HepG2 (cell line): ENCODE measurements at regions not wholly inside any gene's neighbourhood (a gene's known extent, or its start where the extent isn't known, plus 50 kb on each side); places are given as distances from the start of the nearest gene placed in this dataset.
A peak's percentile ranks its signal among the peaks of the same experiment; 100 is the strongest.

Experiments used
- ATAC-seq: fragments of 200-7000 bp; cut with Tn5 transposase; 3 replicates; pipeline ENCODE4 v1.9.1; 2020; ENCODE audit warnings: mild to moderate bottlenecking, moderate library complexity
- BruUV-seq: library from RNA; stranded (reverse); fragments of 400-500 nt; replicated peaks from 2 replicates; lab custom pipeline; 2021; lab: Mats Ljungman, UMichigan
- CTCF ChIA-PET: fragments of 300-600 bp; formaldehyde crosslinking; extraction: SDS; loops from one replicate; lab custom pipeline; 2021; ENCODE audit warnings: low total read pairs, inconsistent platforms, low intra/inter-chr PET ratio; lab: Yijun Ruan, JAX
- POLR2A ChIA-PET: fragments of 350-600 bp; sonication (Branson Sonifier 250); formaldehyde crosslinking; loops from one replicate; lab custom pipeline; 2020; ENCODE audit warnings: antibody characterized with exemption, inconsistent platforms; lab: Yijun Ruan, JAX
- DNase-seq: peaks from one replicate; pipeline ENCODE4 v3.0.0-alpha.2; 2015; ENCODE audit warnings: low spot score
- FAIRE-seq: peaks from 3 replicates; lab custom pipeline; 2011; peaks lifted over from hg19 to GRCh38; lab: Jason Lieb, UNC
- H2AFZ ChIP-seq: one replicate; pipeline ENCODE4 v1.6.1; 2011; ENCODE audit warnings: low read length, inconsistent platforms
- H3K27ac ChIP-seq: fragments of 300-600 bp; 3 replicates; pipeline ENCODE4 v1.8.0; 2011; ENCODE audit warnings: mixed run types, mild to moderate bottlenecking, mixed read lengths, low read length, inconsistent platforms; ENCODE audit not compliant: insufficient read depth; ENCODE audit errors: extremely low read length
- H3K27me3 ChIP-seq, 2 experiments: fragments of 200-600 bp in 1 of 2; 2 replicates in 1 of 2; 3 replicates in 1 of 2; pipeline versions ENCODE4 v1.6.0 to v1.8.0; 2011; ENCODE audit warnings: low read length in 2 of 2, mild to moderate bottlenecking in 2 of 2, moderate library complexity in 2 of 2, inconsistent platforms in 1 of 2; ENCODE audit not compliant: insufficient read depth in 2 of 2, control insufficient read depth in 1 of 2
- H3K36me3 ChIP-seq, 2 experiments: fragments of 200-600 bp in 1 of 2; replicated peaks in 1 of 2; 2 replicates in 1 of 2; 3 replicates in 1 of 2; pipeline versions ENCODE4 v1.5.1 to v1.8.0; 2011; ENCODE audit warnings: low read length in 2 of 2, inconsistent platforms in 1 of 2; ENCODE audit not compliant: insufficient read depth in 2 of 2, control insufficient read depth in 1 of 2
- H3K4me1 ChIP-seq: 2 replicates; pipeline ENCODE4 v1.5.1; 2012; ENCODE audit warnings: low read length, inconsistent platforms; ENCODE audit not compliant: insufficient read depth
- H3K4me2 ChIP-seq: 2 replicates; pipeline ENCODE4 v1.6.0; 2011; ENCODE audit warnings: low read depth, low read length, inconsistent platforms
- H3K4me3 ChIP-seq, 3 experiments: fragments of 200-600 bp in 1 of 3; sonication (generic), shearing (Covaris generic) in 1 of 3; replicated peaks in 1 of 3; 2 replicates each; pipeline ENCODE4 v1.5.1; 2011 to 2016; ENCODE audit warnings: low read length in 3 of 3, inconsistent platforms in 2 of 3, low read depth in 2 of 3, mild to moderate bottlenecking in 2 of 3, control low read depth in 1 of 3, mixed read lengths in 1 of 3; ENCODE audit not compliant: insufficient read depth in 1 of 3
- H3K79me2 ChIP-seq: one replicate; pipeline ENCODE4 v1.6.1; 2011; ENCODE audit warnings: low read length, inconsistent platforms; ENCODE audit not compliant: insufficient read depth
- H3K9ac ChIP-seq: 2 replicates; pipeline ENCODE4 v1.6.0; 2011; ENCODE audit warnings: mild to moderate bottlenecking, low read depth, low read length, inconsistent platforms; ENCODE audit not compliant: insufficient read depth
- H3K9me3 ChIP-seq: 2 replicates; pipeline ENCODE4 v1.5.1; 2012; ENCODE audit warnings: mild to moderate bottlenecking, low read length
- H4K20me1 ChIP-seq: 2 replicates; pipeline ENCODE4 v1.6.0; 2011; ENCODE audit warnings: inconsistent platforms, mild to moderate bottlenecking, low read length, moderate library complexity; ENCODE audit not compliant: insufficient read depth
- FOXP1 ChIP-seq, 2 experiments: fragments of 450-650 bp in 1 of 2; IDR thresholded peaks; 2 replicates each; pipeline ENCODE4 v1.6.1; 2017 to 2018; ENCODE audit warnings: antibody characterized with exemption in 1 of 2
- HIVEP1 ChIP-seq: sonication (generic); formaldehyde crosslinking; IDR thresholded peaks from 2 replicates; pipeline ENCODE4 v1.4.0; 2020; ENCODE audit warnings: mild to moderate bottlenecking, missing genetic modification reagents
- HMGA1 ChIP-seq: sonication (generic); formaldehyde crosslinking; conservative IDR thresholded peaks from 2 replicates; pipeline ENCODE4 v1.4.0; 2020; ENCODE audit warnings: missing genetic modification reagents
- MAFF ChIP-seq: IDR thresholded peaks from 2 replicates; pipeline ENCODE4 v1.6.1; 2011; ENCODE audit warnings: low read depth, low read length, improper control_type of control experiment
- MAFK ChIP-seq, 2 experiments: IDR thresholded peaks in 1 of 2; conservative IDR thresholded peaks in 1 of 2; 2 replicates each; pipeline ENCODE4 v1.6.1; 2011; ENCODE audit warnings: improper control_type of control experiment in 2 of 2, low read length in 2 of 2
- MYNN ChIP-seq: sonication (generic); formaldehyde crosslinking; IDR thresholded peaks from 2 replicates; pipeline ENCODE4 v1.4.0; 2020; ENCODE audit warnings: mild to moderate bottlenecking, low read depth, missing genetic modification reagents
- NAIF1 ChIP-seq: sonication (generic); formaldehyde crosslinking; IDR thresholded peaks from 2 replicates; pipeline ENCODE4 v1.5.0; 2020; ENCODE audit warnings: mild to moderate bottlenecking, missing genetic modification reagents, borderline replicate concordance
- TRIM24 ChIP-seq: sonication (generic); formaldehyde crosslinking; IDR thresholded peaks from 2 replicates; pipeline ENCODE4 v1.8.0; 2022; ENCODE audit warnings: mild to moderate bottlenecking, missing genetic modification reagents
- ZBTB21 ChIP-seq: sonication (generic); formaldehyde crosslinking; IDR thresholded peaks from 2 replicates; pipeline ENCODE4 v1.4.0; 2020; ENCODE audit warnings: missing genetic modification reagents
- ZNF446 ChIP-seq: sonication (generic); formaldehyde crosslinking; IDR thresholded peaks from 2 replicates; pipeline ENCODE4 v1.5.0; 2020; ENCODE audit warnings: mild to moderate bottlenecking, missing genetic modification reagents
- ZNF883 ChIP-seq: sonication (generic); formaldehyde crosslinking; IDR thresholded peaks from 2 replicates; pipeline ENCODE4 v1.5.1; 2020; ENCODE audit warnings: mild to moderate bottlenecking, missing genetic modification reagents; ENCODE audit errors: not compliant biosample characterization
- WGBS: methylation state at CpG from one replicate; pipeline ENCODE4 v1.1.6; 2017; ENCODE audit warnings: low lambda C conversion rate; 5-methylcytosine and 5-hydroxymethylcytosine counted together
- in situ Hi-C: cut with HindIII; loops from 2 replicates; pipeline ENCODE4 v1.10.0; 2017; ENCODE audit warnings: low pct_unique_long_range_greater_than_20kb; ENCODE audit not compliant: extremely low pct_ligation_motif_present
- intact Hi-C: fragments of 100-400 bp; cut with micrococcal nuclease; formaldehyde crosslinking; loops from one replicate; pipeline ENCODE4 v1.10.0; 2022; ENCODE audit not compliant: unreplicated experiment
- TF ChIP-seq, protein P1 (sequence below): sonication (generic); formaldehyde crosslinking; IDR thresholded peaks from 2 replicates; pipeline ENCODE4 v1.8.0; 2022; ENCODE audit warnings: mild to moderate bottlenecking, missing genetic modification reagents
- TF ChIP-seq, protein P2 (sequence below), 2 experiments: sonication (generic) in 1 of 2; formaldehyde crosslinking in 1 of 2; IDR thresholded peaks; 2 replicates each; pipeline versions ENCODE4 v1.5.1 to v1.6.1; 2011 to 2020; ENCODE audit warnings: borderline replicate concordance in 1 of 2, low read depth in 1 of 2, low read length in 1 of 2, mild to moderate bottlenecking in 1 of 2, missing genetic modification reagents in 1 of 2, moderate library complexity in 1 of 2

DNA sequence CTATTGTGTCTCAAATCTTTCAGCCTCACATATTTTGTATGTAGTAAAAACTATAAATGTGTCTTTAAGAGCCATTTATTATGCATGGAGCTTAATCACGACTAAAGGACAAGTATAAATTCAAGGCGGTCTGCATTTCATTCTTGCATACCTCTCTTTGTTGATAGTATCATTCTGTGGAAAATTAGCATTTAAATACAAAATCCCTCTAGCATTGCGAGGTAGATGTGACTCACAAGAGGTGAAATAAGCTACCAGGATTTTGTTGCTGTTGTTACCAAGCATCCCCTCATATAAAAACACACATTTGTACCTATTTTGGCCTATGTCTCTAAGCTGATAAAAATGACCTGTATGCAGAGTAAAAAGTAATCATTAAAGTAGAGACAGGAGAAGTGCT lies 537.4 kb upstream of the LUZP2 start (continued):
- no peak for TF ChIP-seq NAIF1 (CRISPR knock-in tag)
- TF ChIP-seq, all 625 proteins: peak for 0

DNA sequence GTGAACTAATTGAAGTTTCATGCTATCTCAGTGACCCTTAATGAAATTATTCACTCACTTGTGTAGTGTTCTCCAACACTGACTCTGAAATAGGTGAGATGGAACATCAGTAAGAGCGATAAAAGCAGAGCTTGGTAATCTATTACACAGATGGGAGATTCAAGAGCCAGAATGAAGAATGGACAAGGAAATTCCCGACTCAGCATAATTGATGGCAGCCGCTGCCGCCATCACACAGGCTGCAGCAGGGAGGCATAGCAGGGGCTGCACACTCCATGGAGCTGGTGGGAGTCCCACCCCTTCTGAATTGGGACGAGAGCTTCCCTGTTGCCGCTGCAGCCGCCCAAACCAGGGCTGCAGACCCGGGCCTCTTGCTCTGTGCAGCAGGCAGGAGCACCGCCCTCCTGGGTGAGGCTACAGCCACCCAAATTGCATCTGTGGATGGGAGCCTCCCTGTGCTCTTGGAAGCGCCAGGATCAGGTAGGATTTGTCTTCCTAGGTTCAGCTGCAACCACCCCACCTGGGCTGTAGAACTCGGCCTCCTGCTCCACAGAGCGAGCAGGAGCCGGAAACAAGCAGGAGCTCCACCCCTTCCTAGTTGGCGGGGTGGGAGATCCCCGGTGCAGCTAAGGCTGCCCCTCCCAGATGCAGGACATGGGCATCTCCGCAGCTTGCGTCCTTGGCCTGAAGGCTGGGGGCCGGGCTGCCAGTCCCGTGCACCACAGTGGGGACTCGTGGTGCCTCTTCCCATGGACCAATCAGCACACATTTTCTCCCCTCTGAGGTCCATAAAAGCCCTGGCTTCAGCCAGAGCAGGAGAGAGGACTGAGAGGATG lies 535.1 kb upstream of the LUZP2 start:
- in situ Hi-C loops (no loop called here), intact Hi-C loops (no loop called here)
- 11% methylated on average over 8 of the region's 20 CpGs for WGBS
- no peaks in the 10 kb centered on the region for H3K4me1 ChIP-seq
- H3K36me3 ChIP-seq, result no peaks in the 10 kb centered on the region
- DNase-seq (no peak), FAIRE-seq (no peak), ATAC-seq (no peak)
- no peak overlapping the region for H2AFZ ChIP-seq
- no peak overlapping the region for H3K4me2 ChIP-seq
- H3K9ac ChIP-seq, result no peak overlapping the region
- CTCF ChIA-PET, result no interaction called here
- no TSS peak for BruUV-seq
- TF ChIP-seq ZNF883 (no peak), TRIM24 (CRISPR knock-in tag) (no peak), HIVEP1 (CRISPR knock-in tag) (no peak), FOXP1 (IDR thresholded peaks at IDR 0.05) (no peak), FOXP1 (CRISPR knock-in tag; IDR thresholded peaks at IDR 0.05) (no peak), MYNN (no peak), ZNF446 (no peak), HMGA1 (CRISPR knock-in tag) (no peak), MAFK (conservative IDR thresholded peaks at IDR 0.05 in 1 of 2, IDR thresholded peaks at IDR 0.05 in 1 of 2; ENCODE audit: low read length in 2 of 2) (peak; percentile 95 to 98), ZBTB21 (CRISPR knock-in tag) (no peak), MAFF (peak; percentile 97)
- TF ChIP-seq, protein P1, sequence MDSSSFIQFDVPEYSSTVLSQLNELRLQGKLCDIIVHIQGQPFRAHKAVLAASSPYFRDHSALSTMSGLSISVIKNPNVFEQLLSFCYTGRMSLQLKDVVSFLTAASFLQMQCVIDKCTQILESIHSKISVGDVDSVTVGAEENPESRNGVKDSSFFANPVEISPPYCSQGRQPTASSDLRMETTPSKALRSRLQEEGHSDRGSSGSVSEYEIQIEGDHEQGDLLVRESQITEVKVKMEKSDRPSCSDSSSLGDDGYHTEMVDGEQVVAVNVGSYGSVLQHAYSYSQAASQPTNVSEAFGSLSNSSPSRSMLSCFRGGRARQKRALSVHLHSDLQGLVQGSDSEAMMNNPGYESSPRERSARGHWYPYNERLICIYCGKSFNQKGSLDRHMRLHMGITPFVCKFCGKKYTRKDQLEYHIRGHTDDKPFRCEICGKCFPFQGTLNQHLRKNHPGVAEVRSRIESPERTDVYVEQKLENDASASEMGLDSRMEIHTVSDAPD (CRISPR knock-in tag), result no peak
- TF ChIP-seq, protein P2, sequence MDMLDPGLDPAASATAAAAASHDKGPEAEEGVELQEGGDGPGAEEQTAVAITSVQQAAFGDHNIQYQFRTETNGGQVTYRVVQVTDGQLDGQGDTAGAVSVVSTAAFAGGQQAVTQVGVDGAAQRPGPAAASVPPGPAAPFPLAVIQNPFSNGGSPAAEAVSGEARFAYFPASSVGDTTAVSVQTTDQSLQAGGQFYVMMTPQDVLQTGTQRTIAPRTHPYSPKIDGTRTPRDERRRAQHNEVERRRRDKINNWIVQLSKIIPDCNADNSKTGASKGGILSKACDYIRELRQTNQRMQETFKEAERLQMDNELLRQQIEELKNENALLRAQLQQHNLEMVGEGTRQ (IDR thresholded peaks at IDR 0.05; ENCODE audit: low read depth, low read length), result no peak
- TF ChIP-seq, protein P2 (CRISPR knock-in tag; IDR thresholded peaks at IDR 0.05; ENCODE audit: borderline replicate concordance), result no peak
- H3K27me3 ChIP-seq, result no peaks in the 10 kb centered on the region
- H3K4me3 ChIP-seq, result no peak overlapping the region; a peak in 1 of 6 replicates
- H3K79me2 ChIP-seq, result no peaks in the 10 kb centered on the region
- no peaks in the 10 kb centered on the region for H3K9me3 ChIP-seq
- POLR2A ChIA-PET, result no interaction called here
- H3K27ac ChIP-seq, result no peak overlapping the region
- H4K20me1 ChIP-seq, result no peaks in the 10 kb centered on the region
